Fibroblast of mammary gland (primary cell): ENCODE measurements at regions not wholly inside any gene's neighbourhood (a gene's known extent, or its start where the extent isn't known, plus 50 kb on each side); places are given as distances from the start of the nearest gene placed in this dataset.

Source experiments
- DNase-seq: peaks from one replicate; pipeline ENCODE4 v3.0.0-alpha.2; 2010; ENCODE audit warnings: low read depth
- H3K4me3 ChIP-seq: 2 replicates; pipeline ENCODE4 v1.5.1; 2011; ENCODE audit warnings: low read depth, mild to moderate bottlenecking, low read length, moderate library complexity; ENCODE audit not compliant: control insufficient read depth
- CTCF ChIP-seq: conservative IDR thresholded peaks from 2 replicates; pipeline ENCODE4 v1.5.1; 2011; ENCODE audit warnings: low read depth, low read length, inconsistent platforms; ENCODE audit not compliant: control insufficient read depth, insufficient read depth

- no peak for DNase-seq
- no peak overlapping the region for H3K4me3 ChIP-seq
- TF ChIP-seq CTCF = no peak
These were observed 146.5 kb upstream of the ARL4C start for GRCh38 chr2:234643407-234643806.

- DNase-seq = no peak
- no peak for TF ChIP-seq CTCF
- H3K4me3 ChIP-seq = no peak overlapping the region
These were observed 144.2 kb upstream of the ARL4C start for GRCh38 chr2:234641086-234641485.

DNA sequence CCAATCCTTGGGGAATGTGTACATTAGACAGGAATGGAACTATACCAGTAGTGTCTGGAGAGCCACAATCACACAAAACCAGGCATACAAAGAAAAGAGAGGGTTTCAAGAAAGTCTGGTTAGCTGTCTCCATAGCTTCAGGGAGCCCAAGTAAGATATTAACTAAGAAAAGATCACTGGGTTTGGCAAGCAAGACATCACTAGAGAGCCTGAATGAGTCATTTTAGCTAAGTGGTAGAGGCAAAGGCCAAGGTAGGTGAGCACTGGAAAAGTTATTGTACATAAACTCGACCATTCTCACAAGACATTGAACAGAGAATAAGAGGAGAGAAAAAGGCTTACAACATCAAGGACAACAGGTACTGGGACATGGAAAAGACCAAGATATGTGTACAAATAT lies 143.8 kb upstream of the ARL4C start:
- no peak for TF ChIP-seq CTCF

GRCh38 chr2:234638966-234639365 lies 142.1 kb upstream of the ARL4C start:
- no peak for TF ChIP-seq CTCF
- no peak overlapping the region for H3K4me3 ChIP-seq
- no peak for DNase-seq

More for the DNA sequence above, 143.8 kb upstream of the ARL4C start:
- DNase-seq = no peak
- no peak overlapping the region for H3K4me3 ChIP-seq

GRCh38 chr2:234635284-234635683 lies 138.4 kb upstream of the ARL4C start:
- no peak overlapping the region for H3K4me3 ChIP-seq
- no peak for DNase-seq
- TF ChIP-seq CTCF = peak; percentile 13

DNA sequence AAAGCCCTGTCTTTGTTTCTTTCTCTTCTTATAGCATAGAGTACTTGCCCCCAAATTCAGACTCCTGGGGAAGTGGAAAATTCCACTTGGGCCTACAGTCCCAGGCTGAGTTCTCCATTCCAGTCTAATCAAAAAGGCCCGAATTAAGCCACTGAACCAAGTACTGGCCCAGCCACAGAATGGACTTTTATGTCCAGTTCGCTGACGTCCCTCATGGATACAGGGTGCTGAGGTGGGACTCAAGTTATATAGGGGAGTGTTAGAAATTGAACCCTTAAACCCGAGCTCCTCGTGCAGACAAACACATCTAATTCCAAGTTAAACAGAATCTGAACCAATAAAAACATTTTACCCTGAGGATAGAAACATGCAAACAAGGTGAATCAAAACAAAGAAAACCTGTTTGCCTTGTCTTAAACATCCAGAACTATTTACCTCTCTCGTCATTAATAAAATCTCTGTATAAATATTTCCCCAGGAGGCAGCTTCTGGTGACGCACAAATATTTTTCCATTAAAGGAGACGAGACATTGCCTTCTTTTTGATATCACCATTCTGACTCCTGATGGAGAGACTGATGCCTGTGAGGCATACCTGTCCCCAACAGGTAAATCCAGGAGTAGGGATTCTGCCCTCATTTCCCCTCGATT lies 136.8 kb upstream of the ARL4C start:
- no peak overlapping the region for H3K4me3 ChIP-seq
- no peak for DNase-seq
- no peak for TF ChIP-seq CTCF

- peak; percentile 78 for DNase-seq
- TF ChIP-seq CTCF = no peak
- no peak overlapping the region for H3K4me3 ChIP-seq
These were observed 135.9 kb upstream of the ARL4C start for GRCh38 chr2:234632527-234633391.
